ENCODE measurements at regions not wholly inside any gene's neighbourhood (a gene's known extent, or its start where the extent isn't known, plus 50 kb on each side); places are given as distances from the start of the nearest gene placed in this dataset.
A peak's percentile ranks its signal among the peaks of the same experiment; 100 is the strongest.
"Not testable (repeated sequence)": the region's sequence is repeated elsewhere in the genome, so short reads cannot be mapped to it uniquely, and the experiment has no call there.

- no peak for DNase-seq
Measured at GRCh38 chr3:162546910-162547309, 1050.3 kb downstream of the OTOL1 start.

- no peak for DNase-seq
Measured at GRCh38 chr3:162547321-162547720, 1050.7 kb downstream of the OTOL1 start.

- peak; percentile 28 for DNase-seq
Measured at GRCh38 chr3:162555761-162556160, 1059.2 kb downstream of the OTOL1 start.

- DNase-seq, result no peak
Measured at GRCh38 chr3:162558016-162558415, 1061.4 kb downstream of the OTOL1 start.

- DNase-seq, result no peak
Measured at GRCh38 chr3:162568706-162569105, 1072.1 kb downstream of the OTOL1 start.

- no peak for DNase-seq
Measured at GRCh38 chr3:162569314-162569713, 1072.7 kb downstream of the OTOL1 start.

- DNase-seq, result no peak
Measured at GRCh38 chr3:162584986-162585385, 1088.4 kb downstream of the OTOL1 start.

GRCh38 chr3:162586591-162586990, 1090.0 kb downstream of the OTOL1 start:
- no peak for DNase-seq

- no peak for DNase-seq
Measured at GRCh38 chr3:162597226-162597625, 1100.6 kb downstream of the OTOL1 start.

- DNase-seq, result not testable (repeated sequence)
Measured at GRCh38 chr3:162598500-162598899, 1101.9 kb downstream of the OTOL1 start.

GRCh38 chr3:162599742-162600141, 1103.1 kb downstream of the OTOL1 start:
- not testable (repeated sequence) for DNase-seq

- DNase-seq, result no peak
Measured at GRCh38 chr3:162601101-162601670, 1104.6 kb downstream of the OTOL1 start.

GRCh38 chr3:162602619-162603018, 1106.0 kb downstream of the OTOL1 start:
- no peak for DNase-seq

GRCh38 chr3:162605651-162606204, 1109.1 kb downstream of the OTOL1 start:
- no peak for DNase-seq

- no peak for DNase-seq
Measured at GRCh38 chr3:162610261-162610660, 1113.7 kb downstream of the OTOL1 start.

GRCh38 chr3:162612991-162613390, 1116.4 kb downstream of the OTOL1 start:
- no peak for DNase-seq

GRCh38 chr3:162626172-162626571, 1129.6 kb downstream of the OTOL1 start:
- no peak for DNase-seq

- no peak for DNase-seq
Measured at GRCh38 chr3:162628531-162628930, 1131.9 kb downstream of the OTOL1 start.

- no peak for DNase-seq
Measured at GRCh38 chr3:162629372-162629771, 1132.8 kb downstream of the OTOL1 start.

GRCh38 chr3:162632672-162633071, 1136.1 kb downstream of the OTOL1 start:
- no peak for DNase-seq

GRCh38 chr3:162640208-162640607, 1143.6 kb downstream of the OTOL1 start:
- DNase-seq, result not testable (repeated sequence)

- DNase-seq, result no peak
Measured at GRCh38 chr3:162641317-162641716, 1144.7 kb downstream of the OTOL1 start.

GRCh38 chr3:162641907-162642306, 1145.3 kb downstream of the OTOL1 start:
- no peak for DNase-seq

GRCh38 chr3:162643245-162643644, 1146.6 kb downstream of the OTOL1 start:
- no peak for DNase-seq

All from left kidney (tissue), 1 donor.